ENCODE measurements at regions not wholly inside any gene's neighbourhood (a gene's known extent, or its start where the extent isn't known, plus 50 kb on each side); places are given as distances from the start of the nearest gene placed in this dataset.

DNA sequence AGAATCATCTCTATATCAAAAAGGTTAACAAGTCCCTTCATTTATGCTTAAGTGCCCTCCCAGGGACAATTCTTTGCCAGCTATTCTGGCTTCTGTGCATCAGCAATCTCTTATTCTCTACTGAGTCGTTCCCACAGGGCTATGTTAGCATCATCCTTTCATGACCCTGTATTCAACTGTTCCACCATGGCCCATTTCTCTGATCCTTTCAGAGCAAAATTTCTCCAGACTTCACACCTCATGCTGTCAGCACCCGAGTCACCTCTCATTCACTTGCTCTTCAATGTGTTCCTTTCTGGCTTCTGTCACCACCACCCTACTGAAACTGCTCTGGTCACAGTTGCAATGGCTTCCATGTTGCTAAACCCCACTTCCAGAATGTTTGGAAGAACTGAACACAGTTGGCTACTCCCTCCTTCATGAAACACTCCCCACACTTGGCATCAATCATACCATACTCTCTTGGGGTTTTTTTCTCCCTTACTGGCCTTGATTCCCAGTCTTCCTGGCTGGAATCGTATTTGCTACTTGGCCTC is 159.5 kb upstream of the HMGA2 start:
- TF ChIP-seq CTCF (IDR thresholded peaks at IDR 0.05; ENCODE audit: insufficient read depth, low read depth, low read length) = no peak
- TF ChIP-seq EZH2 (IDR thresholded peaks at IDR 0.05; ENCODE audit: insufficient read depth, low read length) = no peak

Measured in astrocyte (in vitro differentiated cells and primary cell).